Peyer's patch (tissue), 4 donors: ENCODE measurements at regions not wholly inside any gene's neighbourhood (a gene's known extent, or its start where the extent isn't known, plus 50 kb on each side); places are given as distances from the start of the nearest gene placed in this dataset.

Experiments used
- POLR2A ChIP-seq, 2 donors: fragments of 450-650 bp; IDR thresholded peaks; one replicate each; pipeline ENCODE4 v1.5.1; 2017; ENCODE audit warnings: antibody characterized with exemption in 2 of 2, mild to moderate bottlenecking in 2 of 2, moderate library complexity in 2 of 2
- TF ChIP-seq, protein P1 (sequence below), 6 experiments: fragments of 450-650 bp in 4 of 6; fragments of 200-600 bp in 2 of 6; sonication (generic) in 1 of 6; IDR thresholded peaks; one replicate each; pipeline ENCODE4 v1.5.1; 2017 to 2019; ENCODE audit warnings: antibody characterized with exemption in 6 of 6, mild to moderate bottlenecking in 3 of 6, moderate library complexity in 1 of 6

- TF ChIP-seq, protein P1, sequence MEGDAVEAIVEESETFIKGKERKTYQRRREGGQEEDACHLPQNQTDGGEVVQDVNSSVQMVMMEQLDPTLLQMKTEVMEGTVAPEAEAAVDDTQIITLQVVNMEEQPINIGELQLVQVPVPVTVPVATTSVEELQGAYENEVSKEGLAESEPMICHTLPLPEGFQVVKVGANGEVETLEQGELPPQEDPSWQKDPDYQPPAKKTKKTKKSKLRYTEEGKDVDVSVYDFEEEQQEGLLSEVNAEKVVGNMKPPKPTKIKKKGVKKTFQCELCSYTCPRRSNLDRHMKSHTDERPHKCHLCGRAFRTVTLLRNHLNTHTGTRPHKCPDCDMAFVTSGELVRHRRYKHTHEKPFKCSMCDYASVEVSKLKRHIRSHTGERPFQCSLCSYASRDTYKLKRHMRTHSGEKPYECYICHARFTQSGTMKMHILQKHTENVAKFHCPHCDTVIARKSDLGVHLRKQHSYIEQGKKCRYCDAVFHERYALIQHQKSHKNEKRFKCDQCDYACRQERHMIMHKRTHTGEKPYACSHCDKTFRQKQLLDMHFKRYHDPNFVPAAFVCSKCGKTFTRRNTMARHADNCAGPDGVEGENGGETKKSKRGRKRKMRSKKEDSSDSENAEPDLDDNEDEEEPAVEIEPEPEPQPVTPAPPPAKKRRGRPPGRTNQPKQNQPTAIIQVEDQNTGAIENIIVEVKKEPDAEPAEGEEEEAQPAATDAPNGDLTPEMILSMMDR (IDR thresholded peaks at IDR 0.05) = no peak
- no peak for TF ChIP-seq POLR2A (IDR thresholded peaks at IDR 0.05)
Measured at GRCh38 chr16:35750157-35750689, 2290.8 kb downstream of the TP53TG3F start.
